ENCODE measurements at regions not wholly inside any gene's neighbourhood (a gene's known extent, or its start where the extent isn't known, plus 50 kb on each side); places are given as distances from the start of the nearest gene placed in this dataset.

DNA sequence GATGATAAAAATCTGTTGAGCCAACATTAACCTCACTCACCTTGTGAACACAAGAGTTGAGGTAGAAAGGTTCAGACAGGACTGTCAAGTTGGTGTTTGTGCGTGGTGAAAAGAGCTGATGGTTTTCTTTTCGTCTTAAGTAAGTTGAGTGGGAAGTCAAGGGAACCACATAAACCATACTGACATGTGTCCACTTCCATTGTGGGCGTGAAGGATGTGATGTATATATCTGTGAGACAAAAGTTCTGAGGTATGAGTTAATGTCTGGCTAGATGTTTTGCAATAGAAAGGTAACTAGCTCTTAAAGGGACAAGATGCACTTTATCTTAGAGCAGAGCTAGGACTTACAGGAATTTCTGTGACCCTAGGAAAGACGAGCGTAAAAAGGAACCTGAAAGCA lies 1272.1 kb upstream of the ADGRB3 start:
- TF ChIP-seq CTCF (conservative IDR thresholded peaks at IDR 0.05; ENCODE audit: low read depth, low read length) (no peak), EZH2 (IDR thresholded peaks at IDR 0.05; ENCODE audit: low read length, unreplicated experiment) (no peak), EZH2phosphoT487 (IDR thresholded peaks at IDR 0.05; ENCODE audit: borderline replicate concordance, low read length) (no peak)
